Stimulated activated CD8-positive, alpha-beta memory T cell treated with anti-CD3 and anti-CD28 coated beads, Interleukin-15, amount 100 ng/mL, for 1 hour (primary cell): ENCODE measurements at regions not wholly inside any gene's neighbourhood (a gene's known extent, or its start where the extent isn't known, plus 50 kb on each side); places are given as distances from the start of the nearest gene placed in this dataset.
"Not testable (repeated sequence)": the region's sequence is repeated elsewhere in the genome, so short reads cannot be mapped to it uniquely, and the experiment has no call there.

Experiments
- DNase-seq: peaks from one replicate; pipeline ENCODE4 v3.0.0-alpha.2; 2020; ENCODE audit warnings: low read depth

GRCh38 chr14:25546826-25547225, 496.9 kb upstream of the STXBP6 start:
- no peak for DNase-seq

- no peak for DNase-seq
Observed at GRCh38 chr14:25537846-25538455, 488.0 kb upstream of the STXBP6 start.

GRCh38 chr14:25526290-25526689, 476.3 kb upstream of the STXBP6 start:
- DNase-seq = no peak

- DNase-seq = no peak
Observed at GRCh38 chr14:25522926-25523325, 473.0 kb upstream of the STXBP6 start.

- no peak for DNase-seq
Observed at GRCh38 chr14:25522116-25522515, 472.2 kb upstream of the STXBP6 start.

- DNase-seq = no peak
Observed at GRCh38 chr14:25521616-25522015, 471.7 kb upstream of the STXBP6 start.

GRCh38 chr14:25520821-25521220, 470.9 kb upstream of the STXBP6 start:
- DNase-seq = no peak

- DNase-seq = no peak
Observed at GRCh38 chr14:25518364-25518763, 468.4 kb upstream of the STXBP6 start.

- DNase-seq = no peak
Observed at GRCh38 chr14:25516838-25517237, 466.9 kb upstream of the STXBP6 start.

- DNase-seq = no peak
Observed at GRCh38 chr14:25508845-25509244, 458.9 kb upstream of the STXBP6 start.

- DNase-seq = no peak
Observed at GRCh38 chr14:25501749-25502148, 451.8 kb upstream of the STXBP6 start.

GRCh38 chr14:25488961-25489360, 439.0 kb upstream of the STXBP6 start:
- no peak for DNase-seq

- no peak for DNase-seq
Observed at GRCh38 chr14:25485381-25485780, 435.4 kb upstream of the STXBP6 start.

- no peak for DNase-seq
Observed at GRCh38 chr14:25484906-25485305, 435.0 kb upstream of the STXBP6 start.

GRCh38 chr14:25484235-25484634, 434.3 kb upstream of the STXBP6 start:
- DNase-seq = no peak

- DNase-seq = no peak
Observed at GRCh38 chr14:25477316-25478098, 427.6 kb upstream of the STXBP6 start.

- DNase-seq = no peak
Observed at GRCh38 chr14:25472700-25473099, 422.8 kb upstream of the STXBP6 start.

- no peak for DNase-seq
Observed at GRCh38 chr14:25464772-25465171, 414.8 kb upstream of the STXBP6 start.

GRCh38 chr14:25464078-25464477, 414.1 kb upstream of the STXBP6 start:
- DNase-seq = no peak

- DNase-seq = no peak
Observed at GRCh38 chr14:25463480-25463879, 413.5 kb upstream of the STXBP6 start.

GRCh38 chr14:25461780-25462179, 411.8 kb upstream of the STXBP6 start:
- no peak for DNase-seq

GRCh38 chr14:25444381-25444780, 394.4 kb upstream of the STXBP6 start:
- DNase-seq = no peak

- DNase-seq = not testable (repeated sequence)
Observed at GRCh38 chr14:25440382-25440781, 390.4 kb upstream of the STXBP6 start.

GRCh38 chr14:25436906-25437305, 387.0 kb upstream of the STXBP6 start:
- no peak for DNase-seq
